ENCODE measurements at regions not wholly inside any gene's neighbourhood (a gene's known extent, or its start where the extent isn't known, plus 50 kb on each side); places are given as distances from the start of the nearest gene placed in this dataset.

DNA sequence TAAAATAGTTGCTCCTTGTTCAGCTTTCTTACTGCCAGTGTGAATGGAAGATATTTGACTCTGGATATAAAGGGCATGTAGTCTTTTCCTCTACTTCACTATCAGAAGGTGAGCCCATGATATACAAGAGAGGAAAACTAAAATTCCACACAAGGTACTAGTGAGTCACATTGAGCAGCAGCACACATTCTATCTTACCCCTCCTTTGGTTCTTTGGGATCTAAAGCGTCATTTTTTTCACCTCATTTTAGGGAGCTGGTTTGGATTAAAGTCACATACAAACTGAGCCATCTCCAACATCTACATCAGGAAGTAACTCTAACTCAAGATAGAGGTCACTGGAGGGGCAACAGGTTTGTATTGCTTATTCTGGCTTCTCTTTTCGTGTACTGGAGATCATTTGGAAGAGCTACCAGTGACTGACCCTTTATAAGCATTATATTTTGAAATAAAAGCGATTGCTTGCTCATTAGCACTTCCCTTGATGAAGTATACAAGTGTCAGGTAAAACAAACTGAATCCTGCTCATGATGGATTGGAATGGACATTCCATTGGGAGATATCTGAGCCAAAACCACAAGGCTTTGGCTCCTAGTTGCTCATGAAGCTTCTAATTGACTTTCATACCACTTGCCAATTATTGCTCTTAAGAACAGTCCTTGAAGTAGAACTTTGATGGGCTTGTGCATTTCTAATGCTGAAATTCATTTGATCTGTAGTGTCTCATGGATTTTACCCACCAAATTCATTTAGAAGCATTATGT, 124.1 kb downstream of the SPCS3 start:
- no TSS peak for BruUV-seq (replicated peaks)
- TF ChIP-seq, protein P1, sequence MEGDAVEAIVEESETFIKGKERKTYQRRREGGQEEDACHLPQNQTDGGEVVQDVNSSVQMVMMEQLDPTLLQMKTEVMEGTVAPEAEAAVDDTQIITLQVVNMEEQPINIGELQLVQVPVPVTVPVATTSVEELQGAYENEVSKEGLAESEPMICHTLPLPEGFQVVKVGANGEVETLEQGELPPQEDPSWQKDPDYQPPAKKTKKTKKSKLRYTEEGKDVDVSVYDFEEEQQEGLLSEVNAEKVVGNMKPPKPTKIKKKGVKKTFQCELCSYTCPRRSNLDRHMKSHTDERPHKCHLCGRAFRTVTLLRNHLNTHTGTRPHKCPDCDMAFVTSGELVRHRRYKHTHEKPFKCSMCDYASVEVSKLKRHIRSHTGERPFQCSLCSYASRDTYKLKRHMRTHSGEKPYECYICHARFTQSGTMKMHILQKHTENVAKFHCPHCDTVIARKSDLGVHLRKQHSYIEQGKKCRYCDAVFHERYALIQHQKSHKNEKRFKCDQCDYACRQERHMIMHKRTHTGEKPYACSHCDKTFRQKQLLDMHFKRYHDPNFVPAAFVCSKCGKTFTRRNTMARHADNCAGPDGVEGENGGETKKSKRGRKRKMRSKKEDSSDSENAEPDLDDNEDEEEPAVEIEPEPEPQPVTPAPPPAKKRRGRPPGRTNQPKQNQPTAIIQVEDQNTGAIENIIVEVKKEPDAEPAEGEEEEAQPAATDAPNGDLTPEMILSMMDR (IDR thresholded peaks at IDR 0.05) = no peak
- TF ChIP-seq, protein P2, sequence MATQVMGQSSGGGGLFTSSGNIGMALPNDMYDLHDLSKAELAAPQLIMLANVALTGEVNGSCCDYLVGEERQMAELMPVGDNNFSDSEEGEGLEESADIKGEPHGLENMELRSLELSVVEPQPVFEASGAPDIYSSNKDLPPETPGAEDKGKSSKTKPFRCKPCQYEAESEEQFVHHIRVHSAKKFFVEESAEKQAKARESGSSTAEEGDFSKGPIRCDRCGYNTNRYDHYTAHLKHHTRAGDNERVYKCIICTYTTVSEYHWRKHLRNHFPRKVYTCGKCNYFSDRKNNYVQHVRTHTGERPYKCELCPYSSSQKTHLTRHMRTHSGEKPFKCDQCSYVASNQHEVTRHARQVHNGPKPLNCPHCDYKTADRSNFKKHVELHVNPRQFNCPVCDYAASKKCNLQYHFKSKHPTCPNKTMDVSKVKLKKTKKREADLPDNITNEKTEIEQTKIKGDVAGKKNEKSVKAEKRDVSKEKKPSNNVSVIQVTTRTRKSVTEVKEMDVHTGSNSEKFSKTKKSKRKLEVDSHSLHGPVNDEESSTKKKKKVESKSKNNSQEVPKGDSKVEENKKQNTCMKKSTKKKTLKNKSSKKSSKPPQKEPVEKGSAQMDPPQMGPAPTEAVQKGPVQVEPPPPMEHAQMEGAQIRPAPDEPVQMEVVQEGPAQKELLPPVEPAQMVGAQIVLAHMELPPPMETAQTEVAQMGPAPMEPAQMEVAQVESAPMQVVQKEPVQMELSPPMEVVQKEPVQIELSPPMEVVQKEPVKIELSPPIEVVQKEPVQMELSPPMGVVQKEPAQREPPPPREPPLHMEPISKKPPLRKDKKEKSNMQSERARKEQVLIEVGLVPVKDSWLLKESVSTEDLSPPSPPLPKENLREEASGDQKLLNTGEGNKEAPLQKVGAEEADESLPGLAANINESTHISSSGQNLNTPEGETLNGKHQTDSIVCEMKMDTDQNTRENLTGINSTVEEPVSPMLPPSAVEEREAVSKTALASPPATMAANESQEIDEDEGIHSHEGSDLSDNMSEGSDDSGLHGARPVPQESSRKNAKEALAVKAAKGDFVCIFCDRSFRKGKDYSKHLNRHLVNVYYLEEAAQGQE (IDR thresholded peaks at IDR 0.05; ENCODE audit: insufficient read depth in 1 of 2, low read depth in 2 of 2, low read length in 1 of 2) = no peak
- TF ChIP-seq POLR2AphosphoS5 (IDR thresholded peaks at IDR 0.05; ENCODE audit: low read depth, low read length) = no peak
- no peak for TF ChIP-seq SIN3A (IDR thresholded peaks at IDR 0.05; ENCODE audit: borderline replicate concordance, insufficient read depth, low read depth, low read length)
- TF ChIP-seq TCF7L2 (IDR thresholded peaks at IDR 0.05; ENCODE audit: low read depth, low read length) = no peak
- POLR2A ChIA-PET = no interaction called here
- DNase-seq (ENCODE audit: low read depth, low spot score) (no peak), ATAC-seq (no peak)
- H3K4me1 ChIP-seq (ENCODE audit: control insufficient read depth, insufficient read depth, low read length) = no peaks in the 10 kb centered on the region
- H3K36me3 ChIP-seq (ENCODE audit: control insufficient read depth, insufficient read depth, low read length) = no peaks in the 10 kb centered on the region
- CTCF ChIA-PET = no interaction called here
- H3K4me3 ChIP-seq (ENCODE audit: low read depth in 2 of 2, low read length in 2 of 2) = no peak overlapping the region
- H3K9me3 ChIP-seq (ENCODE audit: control insufficient read depth, insufficient read depth, low read depth, low read length) = no peaks in the 10 kb centered on the region
- intact Hi-C loops (cut with micrococcal nuclease; ENCODE audit: unreplicated experiment) = no loop called here
- no peaks in the 10 kb centered on the region for H3K27me3 ChIP-seq (ENCODE audit: control insufficient read depth, insufficient read depth, low read length)
- no peak overlapping the region for H3K27ac ChIP-seq (ENCODE audit: low read length)
- in situ Hi-C loops (cut with HindIII; ENCODE audit: low pct_unique_long_range_greater_than_20kb, low sequenced_read_pairs) = no loop called here

DNA sequence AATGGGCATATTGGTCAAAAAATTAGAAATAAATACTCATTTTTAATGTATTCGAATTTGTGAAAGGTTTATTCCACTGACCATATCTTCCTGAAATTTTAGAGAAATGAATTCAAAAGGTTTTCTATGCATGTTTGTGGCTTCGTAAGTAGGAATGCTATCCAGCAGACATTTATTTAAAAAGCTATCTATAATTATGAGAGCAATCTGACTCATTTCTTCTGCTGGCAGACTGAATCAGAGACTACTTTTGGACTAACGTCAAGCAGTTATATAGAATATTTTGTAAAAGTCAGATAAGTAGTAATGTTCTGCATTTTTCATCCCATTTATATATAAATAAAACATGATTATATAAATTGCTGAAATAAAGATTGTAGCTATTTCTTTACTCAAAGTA, 125.0 kb downstream of the SPCS3 start:
- ATAC-seq (no peak), DNase-seq (ENCODE audit: low read depth, low spot score) (no peak)
- H3K36me3 ChIP-seq (ENCODE audit: control insufficient read depth, insufficient read depth, low read length) = no peaks in the 10 kb centered on the region
- H3K27ac ChIP-seq (ENCODE audit: low read length) = no peak overlapping the region
- TF ChIP-seq, protein P1 (IDR thresholded peaks at IDR 0.05) = no peak
- TF ChIP-seq SIN3A (IDR thresholded peaks at IDR 0.05; ENCODE audit: borderline replicate concordance, insufficient read depth, low read depth, low read length) = no peak
- BruUV-seq (replicated peaks) = no TSS peak
- no peaks in the 10 kb centered on the region for H3K9me3 ChIP-seq (ENCODE audit: control insufficient read depth, insufficient read depth, low read depth, low read length)
- H3K4me3 ChIP-seq (ENCODE audit: low read depth in 2 of 2, low read length in 2 of 2) = no peak overlapping the region
- no peaks in the 10 kb centered on the region for H3K27me3 ChIP-seq (ENCODE audit: control insufficient read depth, insufficient read depth, low read length)
- ChIA-PET POLR2A (no interaction called here), CTCF (no interaction called here)
- intact Hi-C loops (cut with micrococcal nuclease; ENCODE audit: unreplicated experiment) = no loop called here
- in situ Hi-C loops (cut with HindIII; ENCODE audit: low pct_unique_long_range_greater_than_20kb, low sequenced_read_pairs) = no loop called here
- H3K4me1 ChIP-seq (ENCODE audit: control insufficient read depth, insufficient read depth, low read length) = no peaks in the 10 kb centered on the region

Data from Panc1 (cell line).